ENCODE measurements at regions not wholly inside any gene's neighbourhood (a gene's known extent, or its start where the extent isn't known, plus 50 kb on each side); places are given as distances from the start of the nearest gene placed in this dataset.
"Not testable (repeated sequence)": the region's sequence is repeated elsewhere in the genome, so short reads cannot be mapped to it uniquely, and the experiment has no call there.

DNA sequence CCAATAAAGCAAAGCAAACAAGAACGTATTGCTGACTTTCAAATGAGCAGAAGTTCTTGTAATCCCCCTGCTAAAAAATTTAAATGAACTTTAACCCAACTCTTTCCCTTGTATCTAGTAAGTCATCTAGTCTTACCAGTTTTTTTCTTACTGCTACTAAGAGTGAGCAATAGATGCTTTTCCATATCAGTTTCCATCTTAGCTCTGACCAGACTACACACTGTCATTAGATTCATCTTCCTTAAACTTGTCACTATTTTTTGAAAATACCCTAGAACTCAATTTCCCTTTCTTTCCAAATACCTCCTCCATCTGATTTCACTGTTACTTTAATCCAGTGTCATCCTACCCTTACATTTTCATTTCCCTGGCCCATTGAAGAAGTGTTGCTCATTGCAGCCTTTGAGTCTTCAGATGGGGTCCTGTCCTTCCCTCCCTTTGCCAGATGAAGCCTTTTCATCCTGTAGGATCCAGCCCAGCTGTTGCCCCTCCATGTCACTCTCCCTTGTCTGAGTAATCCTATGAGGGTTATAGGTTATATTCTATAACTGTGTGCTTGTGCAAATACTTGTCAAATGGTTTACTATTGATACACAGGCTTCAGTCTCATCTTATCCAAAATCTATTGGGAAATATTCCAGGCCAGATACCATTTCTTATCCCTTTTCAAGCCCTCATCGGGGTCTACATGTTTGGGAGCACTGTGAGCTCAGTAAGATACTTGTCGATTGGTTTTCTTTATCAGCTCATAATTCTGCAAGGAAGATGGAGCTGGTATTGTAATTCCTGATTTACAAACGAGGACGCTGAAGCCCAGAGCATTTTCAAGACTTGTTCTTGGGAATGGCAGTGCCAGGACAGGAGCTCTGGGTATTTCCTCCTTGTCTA lies 51.5 kb upstream of the ITGB1 start:
- H3K4me2 ChIP-seq (replicated peaks; ENCODE audit: extremely low read depth, low read length, poor library complexity, severe bottlenecking): no peak overlapping the region
- no peaks in the 10 kb centered on the region for H3K79me2 ChIP-seq (ENCODE audit: insufficient read depth, low read length)
- no peak overlapping the region for H3K9ac ChIP-seq (ENCODE audit: insufficient read depth, low read length, poor library complexity, severe bottlenecking)
- TF ChIP-seq, protein P1, sequence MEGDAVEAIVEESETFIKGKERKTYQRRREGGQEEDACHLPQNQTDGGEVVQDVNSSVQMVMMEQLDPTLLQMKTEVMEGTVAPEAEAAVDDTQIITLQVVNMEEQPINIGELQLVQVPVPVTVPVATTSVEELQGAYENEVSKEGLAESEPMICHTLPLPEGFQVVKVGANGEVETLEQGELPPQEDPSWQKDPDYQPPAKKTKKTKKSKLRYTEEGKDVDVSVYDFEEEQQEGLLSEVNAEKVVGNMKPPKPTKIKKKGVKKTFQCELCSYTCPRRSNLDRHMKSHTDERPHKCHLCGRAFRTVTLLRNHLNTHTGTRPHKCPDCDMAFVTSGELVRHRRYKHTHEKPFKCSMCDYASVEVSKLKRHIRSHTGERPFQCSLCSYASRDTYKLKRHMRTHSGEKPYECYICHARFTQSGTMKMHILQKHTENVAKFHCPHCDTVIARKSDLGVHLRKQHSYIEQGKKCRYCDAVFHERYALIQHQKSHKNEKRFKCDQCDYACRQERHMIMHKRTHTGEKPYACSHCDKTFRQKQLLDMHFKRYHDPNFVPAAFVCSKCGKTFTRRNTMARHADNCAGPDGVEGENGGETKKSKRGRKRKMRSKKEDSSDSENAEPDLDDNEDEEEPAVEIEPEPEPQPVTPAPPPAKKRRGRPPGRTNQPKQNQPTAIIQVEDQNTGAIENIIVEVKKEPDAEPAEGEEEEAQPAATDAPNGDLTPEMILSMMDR (IDR thresholded peaks at IDR 0.05): no peak
- H3K9me3 Mint-ChIP-seq: no peaks in the 10 kb centered on the region
- H3K36me3 Mint-ChIP-seq: no peaks in the 10 kb centered on the region
- H3K4me1 ChIP-seq (ENCODE audit: control insufficient read depth in 1 of 2, insufficient read depth in 2 of 2, low read length in 2 of 2): peaks cover 17 to 30% of the 10 kb centered on the region in 2 donors
- no peaks in the 10 kb centered on the region for H3K9me3 ChIP-seq (replicated peaks in 1 of 2; ENCODE audit: control insufficient read depth in 1 of 2, insufficient read depth in 1 of 2, low read length in 2 of 2)
- no peaks in the 10 kb centered on the region for H3K36me3 ChIP-seq (replicated peaks in 1 of 2; ENCODE audit: control insufficient read depth in 1 of 2, insufficient read depth in 2 of 2, low read length in 2 of 2)
- intact Hi-C loops (cut with micrococcal nuclease): loop anchor here (2.0 to 5.0 kb wide), 3 partner anchors 52 to 215 kb away; partner anchors contain the start of gene ITGB1 (in 1 of the 2)
- 47% methylated on average over 3 of the region's 5 CpGs for WGBS (ENCODE audit: insufficient coverage)
- no peak overlapping the region for H3K27ac ChIP-seq (ENCODE audit: low read depth in 1 of 2, low read length in 2 of 2)
- peaks cover 29% of the 10 kb centered on the region for H3K4me1 Mint-ChIP-seq
- no peak overlapping the region for H2AFZ ChIP-seq (ENCODE audit: insufficient read depth, low read depth, low read length, poor library complexity, severe bottlenecking)
- H3K27ac Mint-ChIP-seq: no peak overlapping the region
- peaks cover 0 to 21% (median 4%) of the 10 kb centered on the region in 3 donors for H3K27me3 Mint-ChIP-seq (ENCODE audit: low read depth in 3 of 3)
- no peak for DNase-seq
- no peak overlapping the region for H3K4me3 ChIP-seq (replicated peaks in 1 of 3; ENCODE audit: low read depth in 2 of 3, low read length in 3 of 3)
- H3K27me3 ChIP-seq (ENCODE audit: control insufficient read depth in 2 of 2, insufficient read depth in 2 of 2, low read length in 2 of 2): peaks cover 2 to 5% of the 10 kb centered on the region in 2 donors
- no peaks in the 10 kb centered on the region for H4K20me1 ChIP-seq (ENCODE audit: insufficient read depth, low read length)
- H3K4me3 Mint-ChIP-seq: no peak overlapping the region

DNA sequence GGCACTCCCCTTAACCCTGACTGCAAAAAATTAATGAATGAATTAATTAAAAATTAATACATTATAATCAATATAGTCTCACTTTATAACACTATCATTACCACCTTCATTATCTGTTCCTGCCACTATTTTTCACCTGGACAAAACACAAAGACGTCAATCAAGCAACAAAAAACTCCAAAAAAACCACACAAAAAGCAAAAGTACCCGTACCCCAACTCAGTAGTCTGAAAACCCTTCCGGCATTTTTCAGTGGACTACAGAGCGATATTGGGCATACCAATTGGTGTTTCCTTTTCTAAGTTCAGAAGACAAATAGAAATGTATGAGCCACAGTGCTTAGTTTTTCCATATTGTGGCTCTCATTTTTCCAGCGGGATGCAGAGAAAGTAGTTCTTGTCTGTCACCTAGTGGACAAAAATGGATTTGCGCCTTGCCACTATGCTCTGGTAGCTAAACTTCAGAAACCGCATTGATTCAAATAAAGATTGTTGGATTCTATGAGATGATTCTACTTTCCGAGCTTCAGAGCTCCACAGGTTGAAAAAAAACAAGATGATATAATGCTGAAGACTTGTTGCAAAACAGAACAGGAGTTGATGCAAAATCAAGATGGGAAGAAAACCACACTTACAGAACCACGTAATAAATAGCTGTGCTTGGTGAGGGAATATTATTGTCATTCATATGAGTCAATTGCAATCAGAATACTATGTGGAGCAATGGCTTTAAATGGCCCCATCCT lies 50.6 kb upstream of the ITGB1 start:
- no peaks in the 10 kb centered on the region for H3K9me3 Mint-ChIP-seq
- H3K4me2 ChIP-seq (replicated peaks; ENCODE audit: extremely low read depth, low read length, poor library complexity, severe bottlenecking): peak overlapping the region; percentile 47
- H3K27ac Mint-ChIP-seq: peak overlapping the region in 1 of 7 donors; percentile 19
- peaks cover 2 to 5% of the 10 kb centered on the region in 2 donors for H3K27me3 ChIP-seq (ENCODE audit: control insufficient read depth in 2 of 2, insufficient read depth in 2 of 2, low read length in 2 of 2)
- no peaks in the 10 kb centered on the region for H3K79me2 ChIP-seq (ENCODE audit: insufficient read depth, low read length)
- H3K36me3 Mint-ChIP-seq: no peaks in the 10 kb centered on the region
- no peak overlapping the region for H2AFZ ChIP-seq (ENCODE audit: insufficient read depth, low read depth, low read length, poor library complexity, severe bottlenecking)
- H3K4me3 ChIP-seq (replicated peaks in 1 of 3; ENCODE audit: low read depth in 2 of 3, low read length in 3 of 3): no peak overlapping the region
- H3K4me1 ChIP-seq (ENCODE audit: control insufficient read depth in 1 of 2, insufficient read depth in 2 of 2, low read length in 2 of 2): peaks cover 17 to 30% of the 10 kb centered on the region in 2 donors
- H4K20me1 ChIP-seq (ENCODE audit: insufficient read depth, low read length): no peaks in the 10 kb centered on the region
- H3K9me3 ChIP-seq (replicated peaks in 1 of 2; ENCODE audit: control insufficient read depth in 1 of 2, insufficient read depth in 1 of 2, low read length in 2 of 2): no peaks in the 10 kb centered on the region
- no peak overlapping the region for H3K9ac ChIP-seq (ENCODE audit: insufficient read depth, low read length, poor library complexity, severe bottlenecking)
- DNase-seq: peak; percentile 53 to 79 (median 72)
- H3K36me3 ChIP-seq (replicated peaks in 1 of 2; ENCODE audit: control insufficient read depth in 1 of 2, insufficient read depth in 2 of 2, low read length in 2 of 2): no peaks in the 10 kb centered on the region
- peaks cover 29% of the 10 kb centered on the region for H3K4me1 Mint-ChIP-seq
- no peak overlapping the region for H3K27ac ChIP-seq (ENCODE audit: low read depth in 1 of 2, low read length in 2 of 2)
- WGBS (ENCODE audit: insufficient coverage): 7% methylated on average over 6 of the region's 9 CpGs
- intact Hi-C loops (cut with micrococcal nuclease): loop anchor here in 1 of 2 donors (2.0 to 5.0 kb wide), 2 partner anchors 51 to 214 kb away; partner anchors contain the start of gene ITGB1
- peaks cover 0 to 19% (median 4%) of the 10 kb centered on the region in 3 donors for H3K27me3 Mint-ChIP-seq (ENCODE audit: low read depth in 3 of 3)
- TF ChIP-seq, protein P1 (IDR thresholded peaks at IDR 0.05): peak; percentile 98
- H3K4me3 Mint-ChIP-seq: peak overlapping the region in 1 of 2 donors; percentile 10

DNA sequence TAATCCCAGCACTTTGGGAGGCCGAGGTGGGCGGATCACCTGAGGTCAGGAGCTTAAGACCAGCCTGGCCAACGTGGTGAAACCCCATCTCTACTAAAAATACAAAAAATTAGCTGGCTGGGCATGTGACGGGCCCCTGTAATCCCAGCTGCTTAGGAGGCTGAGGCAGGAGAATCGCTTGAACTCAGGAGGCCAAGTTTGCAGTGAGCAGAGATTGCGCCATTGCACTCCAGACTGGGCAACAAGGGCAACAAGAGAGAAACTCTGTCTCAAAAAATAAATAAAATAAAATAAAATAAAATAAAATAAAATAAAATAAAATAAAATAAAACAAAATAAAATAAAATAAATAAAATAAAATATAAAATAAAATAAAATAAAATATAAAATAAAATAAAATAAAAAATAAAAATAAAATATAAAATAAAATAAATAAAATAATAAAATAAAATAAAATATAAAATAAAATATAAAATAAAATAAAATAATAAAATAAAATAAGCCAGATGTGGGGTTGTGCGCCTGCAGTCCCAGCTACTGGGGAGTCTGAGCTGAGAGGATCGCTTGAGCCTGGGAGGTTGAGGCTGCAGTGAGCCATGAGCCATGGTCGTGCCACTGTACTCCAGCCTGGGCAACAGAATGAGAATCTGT lies 49.8 kb upstream of the ITGB1 start:
- H3K27ac Mint-ChIP-seq: peak overlapping the region in 1 of 7 donors; percentile 40
- H3K4me3 Mint-ChIP-seq; H3K79me2 ChIP-seq (ENCODE audit: insufficient read depth, low read length); H2AFZ ChIP-seq (ENCODE audit: insufficient read depth, low read depth, low read length, poor library complexity, severe bottlenecking); H3K9me3 ChIP-seq (replicated peaks in 1 of 2; ENCODE audit: control insufficient read depth in 1 of 2, insufficient read depth in 1 of 2, low read length in 2 of 2); H3K9ac ChIP-seq (ENCODE audit: insufficient read depth, low read length, poor library complexity, severe bottlenecking); H3K36me3 Mint-ChIP-seq; H3K9me3 Mint-ChIP-seq; DNase-seq; H3K4me2 ChIP-seq (replicated peaks; ENCODE audit: extremely low read depth, low read length, poor library complexity, severe bottlenecking); H3K4me3 ChIP-seq (replicated peaks in 1 of 3; ENCODE audit: low read depth in 2 of 3, low read length in 3 of 3); H3K27me3 ChIP-seq (ENCODE audit: control insufficient read depth in 2 of 2, insufficient read depth in 2 of 2, low read length in 2 of 2); H3K27ac ChIP-seq (ENCODE audit: low read depth in 1 of 2, low read length in 2 of 2); H3K36me3 ChIP-seq (replicated peaks in 1 of 2; ENCODE audit: control insufficient read depth in 1 of 2, insufficient read depth in 2 of 2, low read length in 2 of 2); H4K20me1 ChIP-seq (ENCODE audit: insufficient read depth, low read length): not testable (repeated sequence)
- intact Hi-C loops (cut with micrococcal nuclease): loop anchor here in 1 of 2 donors (2.0 to 5.0 kb wide), 2 partner anchors 51 to 213 kb away; partner anchors contain the start of gene ITGB1
- H3K4me1 ChIP-seq (ENCODE audit: control insufficient read depth in 1 of 2, insufficient read depth in 2 of 2, low read length in 2 of 2): peaks cover 17 to 30% of the 10 kb centered on the region in 2 donors
- 100% methylated on average over 5 of the region's 9 CpGs for WGBS (ENCODE audit: insufficient coverage)
- peaks cover 0 to 18% (median 4%) of the 10 kb centered on the region in 3 donors for H3K27me3 Mint-ChIP-seq (ENCODE audit: low read depth in 3 of 3)
- peaks cover 29% of the 10 kb centered on the region for H3K4me1 Mint-ChIP-seq

Measured in CD14-positive monocyte (primary cell).